Fibroblast of pulmonary artery (primary cell): ENCODE measurements at regions not wholly inside any gene's neighbourhood (a gene's known extent, or its start where the extent isn't known, plus 50 kb on each side); places are given as distances from the start of the nearest gene placed in this dataset.

Experiments used
- DNase-seq: peaks from one replicate; pipeline ENCODE4 v3.0.0-alpha.2; 2010; ENCODE audit warnings: low read depth
- H3K4me3 ChIP-seq: replicated peaks from 2 replicates; pipeline ENCODE4 v1.5.1; 2011; ENCODE audit warnings: low read depth, mild to moderate bottlenecking, control low read depth, low read length, moderate library complexity
- TF ChIP-seq, protein P1 (sequence below): IDR thresholded peaks from 2 replicates; pipeline ENCODE4 v1.5.1; 2011; ENCODE audit warnings: mild to moderate bottlenecking, control low read depth, low read length, inconsistent platforms; ENCODE audit errors: missing control alignments

GRCh38 chr9:25935188-25935587, 256.9 kb upstream of the TUSC1 start:
- no peak overlapping the region for H3K4me3 ChIP-seq
- TF ChIP-seq, protein P1, sequence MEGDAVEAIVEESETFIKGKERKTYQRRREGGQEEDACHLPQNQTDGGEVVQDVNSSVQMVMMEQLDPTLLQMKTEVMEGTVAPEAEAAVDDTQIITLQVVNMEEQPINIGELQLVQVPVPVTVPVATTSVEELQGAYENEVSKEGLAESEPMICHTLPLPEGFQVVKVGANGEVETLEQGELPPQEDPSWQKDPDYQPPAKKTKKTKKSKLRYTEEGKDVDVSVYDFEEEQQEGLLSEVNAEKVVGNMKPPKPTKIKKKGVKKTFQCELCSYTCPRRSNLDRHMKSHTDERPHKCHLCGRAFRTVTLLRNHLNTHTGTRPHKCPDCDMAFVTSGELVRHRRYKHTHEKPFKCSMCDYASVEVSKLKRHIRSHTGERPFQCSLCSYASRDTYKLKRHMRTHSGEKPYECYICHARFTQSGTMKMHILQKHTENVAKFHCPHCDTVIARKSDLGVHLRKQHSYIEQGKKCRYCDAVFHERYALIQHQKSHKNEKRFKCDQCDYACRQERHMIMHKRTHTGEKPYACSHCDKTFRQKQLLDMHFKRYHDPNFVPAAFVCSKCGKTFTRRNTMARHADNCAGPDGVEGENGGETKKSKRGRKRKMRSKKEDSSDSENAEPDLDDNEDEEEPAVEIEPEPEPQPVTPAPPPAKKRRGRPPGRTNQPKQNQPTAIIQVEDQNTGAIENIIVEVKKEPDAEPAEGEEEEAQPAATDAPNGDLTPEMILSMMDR: no peak
- no peak for DNase-seq

- no peak for DNase-seq
- TF ChIP-seq, protein P1: no peak
- H3K4me3 ChIP-seq: no peak overlapping the region
Measured at GRCh38 chr9:25918761-25919160, 240.5 kb upstream of the TUSC1 start.

GRCh38 chr9:25917731-25918362, 239.6 kb upstream of the TUSC1 start:
- H3K4me3 ChIP-seq: no peak overlapping the region
- TF ChIP-seq, protein P1: no peak
- no peak for DNase-seq

DNA sequence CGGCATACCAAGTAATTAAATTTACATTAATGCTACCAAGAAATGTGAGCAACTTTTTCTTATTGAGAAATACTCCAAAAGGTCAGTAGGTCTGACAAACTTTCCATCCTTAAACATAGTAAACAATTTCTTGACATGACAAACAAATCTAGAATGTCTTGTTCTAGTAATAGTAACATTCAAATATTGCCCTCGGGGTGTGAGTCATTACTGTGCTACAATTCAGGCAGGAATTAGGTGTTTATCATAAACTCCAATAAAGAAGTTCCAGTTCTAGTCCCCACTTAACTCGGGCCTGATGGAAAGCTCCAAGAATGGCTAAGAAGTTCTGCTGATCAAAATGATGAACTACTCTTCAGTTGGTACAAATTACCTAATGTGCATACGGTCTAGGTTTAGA, 235.6 kb upstream of the TUSC1 start:
- no peak overlapping the region for H3K4me3 ChIP-seq
- TF ChIP-seq, protein P1: no peak
- no peak for DNase-seq

GRCh38 chr9:25904701-25905100, 226.5 kb upstream of the TUSC1 start:
- TF ChIP-seq, protein P1: no peak
- DNase-seq: no peak
- no peak overlapping the region for H3K4me3 ChIP-seq

- no peak for DNase-seq
- TF ChIP-seq, protein P1: no peak
- no peak overlapping the region for H3K4me3 ChIP-seq
Measured at GRCh38 chr9:25891527-25891926, 213.3 kb upstream of the TUSC1 start.

DNA sequence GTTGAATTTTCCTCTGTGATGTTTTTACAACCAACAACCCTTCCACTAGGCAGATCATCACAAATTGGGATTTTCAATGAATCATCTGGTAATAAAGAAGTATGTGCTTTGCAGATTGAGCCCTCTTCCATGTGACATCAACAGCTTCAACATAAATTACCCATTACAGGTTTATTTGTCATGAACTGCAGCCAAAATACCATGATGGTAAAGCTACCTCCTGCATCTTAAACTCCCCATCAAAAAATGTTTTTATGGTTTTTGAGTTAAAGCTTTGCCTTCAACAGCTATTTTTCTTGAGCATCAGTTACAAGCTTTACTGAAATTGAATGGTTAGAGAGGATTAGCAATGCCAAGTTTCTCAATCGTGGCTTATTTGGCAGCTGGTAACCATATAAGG, 211.4 kb upstream of the TUSC1 start:
- DNase-seq: no peak
- TF ChIP-seq, protein P1: no peak
- H3K4me3 ChIP-seq: no peak overlapping the region
